ENCODE measurements at regions not wholly inside any gene's neighbourhood (a gene's known extent, or its start where the extent isn't known, plus 50 kb on each side); places are given as distances from the start of the nearest gene placed in this dataset.
"Not testable (repeated sequence)": the region's sequence is repeated elsewhere in the genome, so short reads cannot be mapped to it uniquely, and the experiment has no call there.

DNA sequence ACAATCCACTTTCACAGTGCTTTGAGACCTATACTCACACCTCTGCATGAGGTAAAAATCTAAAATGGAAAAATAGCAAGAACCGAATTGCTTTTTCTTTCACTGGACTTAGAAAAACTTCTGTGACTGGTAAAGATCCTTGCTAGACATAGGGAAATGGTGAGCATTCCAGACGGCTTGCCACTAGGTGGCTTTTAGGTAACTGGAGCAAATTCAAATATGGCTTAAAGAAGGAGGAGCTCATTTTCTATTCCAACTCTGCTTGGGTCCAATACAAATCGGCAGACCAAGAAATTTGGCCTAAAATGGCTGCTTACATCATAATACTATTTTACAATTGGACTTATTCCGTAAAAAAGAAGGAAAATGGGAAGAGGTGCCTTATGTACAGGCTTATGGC is 977.9 kb downstream of the ADGRL2 start:
- no peak overlapping the region for H3K4me3 ChIP-seq
- intact Hi-C loops (cut with micrococcal nuclease), result no loop called here
- H3K27ac ChIP-seq (replicated peaks), result no peak overlapping the region
- H3K27me3 ChIP-seq (ENCODE audit: low read depth), result no peaks in the 10 kb centered on the region
- no peaks in the 10 kb centered on the region for H3K36me3 ChIP-seq
- no peaks in the 10 kb centered on the region for H3K9me3 ChIP-seq (replicated peaks)
- no peak for DNase-seq
- peak; percentile 15 for TF ChIP-seq CTCF (IDR thresholded peaks at IDR 0.05; ENCODE audit: borderline replicate concordance)
- H3K4me1 ChIP-seq, result no peaks in the 10 kb centered on the region

GRCh38 chr1:82777240-82777639 is 976.5 kb downstream of the ADGRL2 start:
- Histone ChIP-seq H3K4me3 (no peak overlapping the region), H3K36me3 (no peaks in the 10 kb centered on the region), H3K4me1 (no peaks in the 10 kb centered on the region), H3K27me3 (ENCODE audit: low read depth) (no peaks in the 10 kb centered on the region), H3K9me3 (replicated peaks) (no peaks in the 10 kb centered on the region), H3K27ac (replicated peaks) (no peak overlapping the region)
- no peak for DNase-seq
- intact Hi-C loops (cut with micrococcal nuclease), result no loop called here
- TF ChIP-seq CTCF (IDR thresholded peaks at IDR 0.05; ENCODE audit: borderline replicate concordance), result no peak

- DNase-seq; intact Hi-C loops (cut with micrococcal nuclease): not testable (repeated sequence)
Measured at GRCh38 chr1:82776730-82777129, 976.0 kb downstream of the ADGRL2 start.

DNA sequence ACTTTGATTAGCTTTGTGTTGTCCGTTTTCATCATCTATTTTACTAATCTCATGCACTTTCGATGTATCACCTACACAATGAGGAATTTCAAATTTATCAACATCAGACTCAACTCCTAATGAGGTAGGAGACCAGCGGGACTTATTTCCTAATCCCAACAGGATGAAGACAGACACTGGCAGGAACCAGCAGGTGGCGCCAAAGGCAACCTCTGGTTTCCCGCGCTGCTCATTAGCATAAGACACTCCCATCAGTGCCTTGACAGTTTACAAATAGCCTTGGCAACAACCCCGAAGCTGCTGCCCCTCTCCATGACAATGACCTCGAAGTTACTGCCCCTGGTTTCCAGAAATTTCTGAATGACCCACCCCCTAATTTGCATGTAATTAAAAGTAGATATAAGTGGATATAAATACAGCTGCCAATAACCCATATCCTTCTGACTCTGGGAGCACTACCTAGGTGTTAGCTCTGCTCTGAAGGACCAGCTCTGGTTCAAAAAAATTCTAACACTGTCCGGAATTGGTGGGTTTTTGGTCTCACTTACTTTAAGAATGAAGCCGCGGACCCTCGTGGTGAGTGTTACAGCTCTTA is 974.8 kb downstream of the ADGRL2 start:
- H3K27ac ChIP-seq (replicated peaks), result no peak overlapping the region
- no peaks in the 10 kb centered on the region for H3K9me3 ChIP-seq (replicated peaks)
- H3K36me3 ChIP-seq, result no peaks in the 10 kb centered on the region
- no peak for DNase-seq
- H3K4me1 ChIP-seq, result no peaks in the 10 kb centered on the region
- intact Hi-C loops (cut with micrococcal nuclease), result no loop called here
- no peaks in the 10 kb centered on the region for H3K27me3 ChIP-seq (ENCODE audit: low read depth)
- H3K4me3 ChIP-seq, result no peak overlapping the region
- peak; percentile 50 for TF ChIP-seq CTCF (IDR thresholded peaks at IDR 0.05; ENCODE audit: borderline replicate concordance)

More at GRCh38 chr1:82776730-82777129, 976.0 kb downstream of the ADGRL2 start:
- not testable (repeated sequence) for H3K36me3 ChIP-seq; H3K4me1 ChIP-seq; H3K27ac ChIP-seq (replicated peaks); H3K27me3 ChIP-seq (ENCODE audit: low read depth); H3K4me3 ChIP-seq; H3K9me3 ChIP-seq (replicated peaks)

GRCh38 chr1:82762829-82763532 is 962.2 kb downstream of the ADGRL2 start:
- H3K36me3 ChIP-seq, result no peaks in the 10 kb centered on the region
- H3K4me1 ChIP-seq, result no peaks in the 10 kb centered on the region
- intact Hi-C loops (cut with micrococcal nuclease), result no loop called here
- no peak for DNase-seq
- H3K27me3 ChIP-seq (ENCODE audit: low read depth), result no peaks in the 10 kb centered on the region
- H3K4me3 ChIP-seq, result no peak overlapping the region
- H3K9me3 ChIP-seq (replicated peaks), result no peaks in the 10 kb centered on the region
- no peak overlapping the region for H3K27ac ChIP-seq (replicated peaks)
- no peak for TF ChIP-seq CTCF (IDR thresholded peaks at IDR 0.05; ENCODE audit: borderline replicate concordance)

DNA sequence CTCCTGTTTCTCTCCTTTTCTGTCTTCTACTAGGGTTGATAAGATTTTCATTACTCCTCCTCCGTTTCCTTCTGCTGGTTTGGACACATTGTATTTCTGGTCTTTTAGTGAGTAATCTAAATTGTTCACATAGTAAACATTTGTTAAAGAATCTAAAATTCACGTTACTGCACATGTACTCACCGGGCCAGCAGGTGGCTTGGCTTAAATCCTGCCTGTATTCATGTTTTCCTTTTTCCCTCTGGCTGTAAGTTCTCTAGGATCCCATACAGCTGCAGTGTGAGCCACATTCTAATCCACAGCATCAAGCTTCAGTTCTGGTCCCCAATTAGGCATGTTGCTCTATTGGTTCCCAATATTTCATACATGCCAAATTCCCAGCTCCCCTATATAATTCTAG is 958.3 kb downstream of the ADGRL2 start:
- no peak overlapping the region for H3K27ac ChIP-seq (replicated peaks)
- H3K27me3 ChIP-seq (ENCODE audit: low read depth), result no peaks in the 10 kb centered on the region
- no peak for DNase-seq
- no peaks in the 10 kb centered on the region for H3K4me1 ChIP-seq
- H3K36me3 ChIP-seq, result no peaks in the 10 kb centered on the region
- no peak overlapping the region for H3K4me3 ChIP-seq
- no peak for TF ChIP-seq CTCF (IDR thresholded peaks at IDR 0.05; ENCODE audit: borderline replicate concordance)
- intact Hi-C loops (cut with micrococcal nuclease), result no loop called here
- no peaks in the 10 kb centered on the region for H3K9me3 ChIP-seq (replicated peaks)

Measured in left ventricle myocardium inferior (tissue), 1 donor.